ENCODE measurements at regions not wholly inside any gene's neighbourhood (a gene's known extent, or its start where the extent isn't known, plus 50 kb on each side); places are given as distances from the start of the nearest gene placed in this dataset.

DNA sequence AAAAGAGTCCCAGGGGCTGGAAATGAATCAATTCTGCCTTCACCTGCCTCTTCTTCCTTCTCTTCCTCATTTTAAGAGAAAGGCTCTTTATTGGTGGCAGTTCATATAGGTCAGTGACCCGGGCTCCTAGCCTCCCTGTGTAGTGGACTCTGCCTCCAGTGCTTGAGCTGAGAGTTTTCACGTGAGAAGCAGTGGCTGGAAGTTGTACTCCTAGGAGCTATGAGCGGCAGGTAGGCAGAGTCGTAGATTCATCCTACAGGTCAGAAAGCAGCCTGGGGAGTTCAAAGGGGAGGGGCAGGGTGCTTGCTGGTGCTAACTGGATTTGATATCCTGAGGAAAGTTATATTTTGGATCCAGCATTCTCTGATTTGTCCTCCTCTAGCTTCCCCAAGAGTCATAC is 101.1 kb downstream of the RPLP1 start:
- peaks cover 33% of the 10 kb centered on the region for H3K27me3 Mint-ChIP-seq (ENCODE audit: insufficient read depth, unreplicated experiment)
- CTCF ChIA-PET: no interaction called here

DNA sequence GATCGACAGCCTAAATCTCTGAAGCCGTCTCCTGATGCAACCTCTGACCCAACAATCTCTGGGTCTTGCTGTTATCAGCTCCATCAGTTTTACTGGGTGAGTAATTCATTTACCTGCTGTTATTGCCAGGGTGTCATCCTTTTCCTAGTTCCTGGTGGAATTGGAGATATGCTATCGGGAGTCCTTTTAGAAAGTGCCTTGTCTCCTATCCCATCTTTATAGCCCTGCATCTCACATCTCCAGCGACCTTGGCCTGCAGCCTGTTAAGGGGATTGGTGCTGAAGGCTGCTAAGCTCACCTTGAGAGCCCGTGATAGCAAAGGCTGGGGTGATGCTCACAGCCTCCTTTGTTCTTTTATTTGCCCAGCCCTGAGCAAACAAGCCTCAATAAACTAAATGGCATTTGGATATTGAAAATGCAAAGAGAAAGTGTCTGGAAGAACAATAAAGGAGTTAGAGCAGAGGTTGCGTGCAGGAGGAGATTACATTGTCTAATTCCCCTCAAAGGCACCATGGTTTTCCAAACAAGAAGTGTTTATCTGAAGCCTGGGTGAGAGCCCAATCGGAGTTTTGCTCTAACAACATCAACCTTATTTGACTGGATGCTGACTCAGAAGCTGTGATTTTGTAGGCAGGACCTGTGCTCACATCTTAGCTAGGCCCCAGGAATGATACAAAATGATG is 101.8 kb downstream of the RPLP1 start:
- DNase-seq (ENCODE audit: unreplicated experiment): no peak
- CTCF ChIA-PET: interaction anchor here (1.1 kb wide), 1 partner anchor 77 kb away, joined by 3 read pairs; no protein-coding TSS in a partner anchor
- intact Hi-C loops (cut with micrococcal nuclease): no loop called here

More for the DNA sequence above, 101.1 kb downstream of the RPLP1 start:
- Mint-ChIP-seq H3K4me1 (ENCODE audit: insufficient read depth, unreplicated experiment) (peaks cover 21% of the 10 kb centered on the region), H3K9me3 (ENCODE audit: unreplicated experiment) (peaks cover 11% of the 10 kb centered on the region), H3K36me3 (ENCODE audit: insufficient read depth, unreplicated experiment) (no peaks in the 10 kb centered on the region), H3K27ac (ENCODE audit: low read depth, unreplicated experiment) (no peak overlapping the region), H3K4me3 (ENCODE audit: unreplicated experiment) (no peak overlapping the region)
- BruUV-seq (replicated peaks): no TSS peak
- DNase-seq (ENCODE audit: unreplicated experiment): no peak
- TF ChIP-seq, protein P1, sequence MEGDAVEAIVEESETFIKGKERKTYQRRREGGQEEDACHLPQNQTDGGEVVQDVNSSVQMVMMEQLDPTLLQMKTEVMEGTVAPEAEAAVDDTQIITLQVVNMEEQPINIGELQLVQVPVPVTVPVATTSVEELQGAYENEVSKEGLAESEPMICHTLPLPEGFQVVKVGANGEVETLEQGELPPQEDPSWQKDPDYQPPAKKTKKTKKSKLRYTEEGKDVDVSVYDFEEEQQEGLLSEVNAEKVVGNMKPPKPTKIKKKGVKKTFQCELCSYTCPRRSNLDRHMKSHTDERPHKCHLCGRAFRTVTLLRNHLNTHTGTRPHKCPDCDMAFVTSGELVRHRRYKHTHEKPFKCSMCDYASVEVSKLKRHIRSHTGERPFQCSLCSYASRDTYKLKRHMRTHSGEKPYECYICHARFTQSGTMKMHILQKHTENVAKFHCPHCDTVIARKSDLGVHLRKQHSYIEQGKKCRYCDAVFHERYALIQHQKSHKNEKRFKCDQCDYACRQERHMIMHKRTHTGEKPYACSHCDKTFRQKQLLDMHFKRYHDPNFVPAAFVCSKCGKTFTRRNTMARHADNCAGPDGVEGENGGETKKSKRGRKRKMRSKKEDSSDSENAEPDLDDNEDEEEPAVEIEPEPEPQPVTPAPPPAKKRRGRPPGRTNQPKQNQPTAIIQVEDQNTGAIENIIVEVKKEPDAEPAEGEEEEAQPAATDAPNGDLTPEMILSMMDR (IDR thresholded peaks at IDR 0.05; ENCODE audit: unreplicated experiment): no peak
- POLR2A ChIA-PET: no interaction called here
- intact Hi-C loops (cut with micrococcal nuclease): no loop called here

DNA sequence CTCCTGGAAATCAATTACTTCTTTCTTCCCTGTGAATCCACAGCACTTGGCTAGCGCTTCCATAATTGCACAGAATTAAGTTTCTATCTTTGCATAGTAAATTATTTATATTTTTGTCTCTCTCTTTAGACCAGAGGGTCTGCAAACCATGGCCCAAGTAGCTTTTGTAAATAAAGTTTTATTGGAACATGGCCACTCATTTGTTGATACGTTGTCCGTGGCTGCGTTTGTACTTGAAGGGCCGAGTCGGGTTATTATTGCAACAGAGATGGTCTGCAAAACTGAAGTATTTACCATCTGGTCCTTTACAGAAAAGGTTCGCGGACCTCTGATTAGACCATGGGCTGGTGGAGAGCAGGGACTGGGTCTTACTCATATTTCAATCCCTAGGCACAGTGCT is 102.5 kb downstream of the RPLP1 start:
- ChIA-PET POLR2A (interaction anchor here (0.5 to 0.6 kb wide), 2 partner anchors 11 to 34 kb away, joined by 3 read pairs; no protein-coding TSS in a partner anchor), CTCF (interaction anchor here (1.1 to 2.0 kb wide), 3 partner anchors 21 to 78 kb away, joined by 3 to 9 read pairs (median 6); no protein-coding TSS in a partner anchor)
- BruUV-seq (replicated peaks): no TSS peak
- TF ChIP-seq, protein P1 (IDR thresholded peaks at IDR 0.05; ENCODE audit: unreplicated experiment): no peak
- Mint-ChIP-seq H3K9me3 (ENCODE audit: unreplicated experiment) (peaks cover 11% of the 10 kb centered on the region), H3K4me3 (ENCODE audit: unreplicated experiment) (no peak overlapping the region), H3K36me3 (ENCODE audit: insufficient read depth, unreplicated experiment) (no peaks in the 10 kb centered on the region), H3K4me1 (ENCODE audit: insufficient read depth, unreplicated experiment) (peaks cover 21% of the 10 kb centered on the region), H3K27me3 (ENCODE audit: insufficient read depth, unreplicated experiment) (peaks cover 19% of the 10 kb centered on the region), H3K27ac (ENCODE audit: low read depth, unreplicated experiment) (no peak overlapping the region)
- DNase-seq (ENCODE audit: unreplicated experiment): no peak
- intact Hi-C loops (cut with micrococcal nuclease): loop anchor here (5.0 kb wide), 1 partner anchor 78 kb away; no protein-coding TSS in a partner anchor

More for the DNA sequence above, 101.8 kb downstream of the RPLP1 start:
- BruUV-seq (replicated peaks): no TSS peak
- Mint-ChIP-seq H3K27me3 (ENCODE audit: insufficient read depth, unreplicated experiment) (peaks cover 25% of the 10 kb centered on the region), H3K4me3 (ENCODE audit: unreplicated experiment) (no peak overlapping the region), H3K4me1 (ENCODE audit: insufficient read depth, unreplicated experiment) (peaks cover 21% of the 10 kb centered on the region), H3K36me3 (ENCODE audit: insufficient read depth, unreplicated experiment) (no peaks in the 10 kb centered on the region), H3K27ac (ENCODE audit: low read depth, unreplicated experiment) (no peak overlapping the region), H3K9me3 (ENCODE audit: unreplicated experiment) (peaks cover 11% of the 10 kb centered on the region)
- TF ChIP-seq, protein P1 (IDR thresholded peaks at IDR 0.05; ENCODE audit: unreplicated experiment): no peak
- POLR2A ChIA-PET: interaction anchor here (0.5 kb wide), 1 partner anchor 35 kb away, joined by 3 read pairs; no protein-coding TSS in a partner anchor

DNA sequence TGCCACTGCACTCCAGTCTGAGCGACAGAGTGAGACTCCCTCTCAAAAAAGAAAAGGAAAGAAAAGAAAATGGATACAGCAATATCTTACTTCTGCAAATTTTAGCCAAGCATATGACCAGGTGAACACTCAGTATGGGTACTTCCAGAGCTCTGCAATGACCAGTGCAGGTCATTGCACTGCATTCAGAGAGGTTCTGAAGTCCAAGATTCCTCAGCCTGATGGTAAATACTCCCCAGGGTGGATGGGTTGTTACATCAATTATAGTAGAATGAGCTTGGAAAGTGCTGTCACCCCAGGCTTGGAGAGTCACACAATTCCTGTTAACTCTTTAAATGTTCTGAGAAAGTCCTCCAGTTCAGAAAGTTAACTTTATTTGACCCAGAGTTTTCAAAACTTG is 103.7 kb downstream of the RPLP1 start:
- TF ChIP-seq, protein P1 (IDR thresholded peaks at IDR 0.05; ENCODE audit: unreplicated experiment): no peak
- intact Hi-C loops (cut with micrococcal nuclease): loop anchor here (5.0 kb wide), 1 partner anchor 79 kb away; no protein-coding TSS in a partner anchor
- Mint-ChIP-seq H3K27me3 (ENCODE audit: insufficient read depth, unreplicated experiment) (peaks cover 6% of the 10 kb centered on the region), H3K27ac (ENCODE audit: low read depth, unreplicated experiment) (peak overlapping the region; percentile 75), H3K9me3 (ENCODE audit: unreplicated experiment) (peaks cover 8% of the 10 kb centered on the region), H3K4me1 (ENCODE audit: insufficient read depth, unreplicated experiment) (peaks cover 21% of the 10 kb centered on the region), H3K36me3 (ENCODE audit: insufficient read depth, unreplicated experiment) (no peaks in the 10 kb centered on the region), H3K4me3 (ENCODE audit: unreplicated experiment) (peak overlapping the region; percentile 35)
- ChIA-PET CTCF (interaction anchor here (0.6 to 2.0 kb wide), 5 partner anchors 20 to 931 kb away, joined by 3 to 9 read pairs (median 6); no protein-coding TSS in a partner anchor), POLR2A (interaction anchor here (0.7 to 2.0 kb wide), 4 partner anchors 12 to 542 kb away, joined by 3 to 8 read pairs (median 5); partner anchors contain the start of gene TLE3)
- no peak for DNase-seq (ENCODE audit: unreplicated experiment)
- BruUV-seq (replicated peaks): no TSS peak
